HFFc6 (cell line): ENCODE measurements at regions not wholly inside any gene's neighbourhood (a gene's known extent, or its start where the extent isn't known, plus 50 kb on each side); places are given as distances from the start of the nearest gene placed in this dataset.

Experiments
- DNase-seq: peaks from one replicate; pipeline ENCODE4 v3.0.0-alpha.2; 2018
- H3K27ac Mint-ChIP-seq: 2 replicates; pipeline ENCODE4 v1.8.0; 2020; ENCODE audit warnings: mild to moderate bottlenecking, mixed read lengths
- H3K27me3 Mint-ChIP-seq: 2 replicates; pipeline ENCODE4 v1.8.0; 2021; ENCODE audit warnings: mild to moderate bottlenecking, moderate library complexity, mixed read lengths; ENCODE audit not compliant: insufficient read depth
- H3K36me3 Mint-ChIP-seq: 2 replicates; pipeline ENCODE4 v1.8.0; 2021; ENCODE audit warnings: low read depth, mixed read lengths
- H3K4me1 Mint-ChIP-seq: 2 replicates; pipeline ENCODE4 v1.8.0; 2020; ENCODE audit warnings: low read depth, mixed read lengths
- H3K4me3 Mint-ChIP-seq: 2 replicates; pipeline ENCODE4 v1.8.0; 2020; ENCODE audit warnings: mild to moderate bottlenecking, moderate library complexity, mixed read lengths
- H3K9me3 Mint-ChIP-seq: 2 replicates; pipeline ENCODE4 v1.8.0; 2020; ENCODE audit warnings: mild to moderate bottlenecking, mixed read lengths
- CTCF ChIP-seq: fragments of 200-600 bp; sonication (generic); IDR thresholded peaks from 2 replicates; pipeline ENCODE4 v1.5.0; 2021; ENCODE audit warnings: antibody characterized with exemption, mild to moderate bottlenecking

- no peaks in the 10 kb centered on the region for H3K27me3 Mint-ChIP-seq
- TF ChIP-seq CTCF = no peak
- no peak for DNase-seq
- H3K27ac Mint-ChIP-seq = no peak overlapping the region
- H3K4me1 Mint-ChIP-seq = no peaks in the 10 kb centered on the region
- H3K4me3 Mint-ChIP-seq = no peak overlapping the region
- H3K9me3 Mint-ChIP-seq = no peaks in the 10 kb centered on the region
- H3K36me3 Mint-ChIP-seq = no peaks in the 10 kb centered on the region
These were observed 75.5 kb upstream of the PLSCR5 start for GRCh38 chr3:146680617-146681016.

GRCh38 chr3:146679995-146680394 is 74.8 kb upstream of the PLSCR5 start:
- Mint-ChIP-seq H3K27me3 (no peaks in the 10 kb centered on the region), H3K9me3 (no peaks in the 10 kb centered on the region), H3K27ac (no peak overlapping the region), H3K36me3 (no peaks in the 10 kb centered on the region), H3K4me3 (no peak overlapping the region), H3K4me1 (no peaks in the 10 kb centered on the region)
- no peak for DNase-seq
- TF ChIP-seq CTCF = no peak

- Mint-ChIP-seq H3K9me3 (no peaks in the 10 kb centered on the region), H3K27ac (no peak overlapping the region), H3K36me3 (no peaks in the 10 kb centered on the region), H3K4me3 (no peak overlapping the region), H3K27me3 (no peaks in the 10 kb centered on the region), H3K4me1 (no peaks in the 10 kb centered on the region)
- no peak for TF ChIP-seq CTCF
- no peak for DNase-seq
These were observed 74.0 kb upstream of the PLSCR5 start for GRCh38 chr3:146679191-146679590.

GRCh38 chr3:146672941-146673340 is 67.8 kb upstream of the PLSCR5 start:
- no peak for TF ChIP-seq CTCF
- Mint-ChIP-seq H3K9me3 (no peaks in the 10 kb centered on the region), H3K36me3 (no peaks in the 10 kb centered on the region), H3K27ac (no peak overlapping the region), H3K4me1 (no peaks in the 10 kb centered on the region), H3K4me3 (no peak overlapping the region), H3K27me3 (no peaks in the 10 kb centered on the region)
- no peak for DNase-seq

- Mint-ChIP-seq H3K27ac (no peak overlapping the region), H3K4me1 (peaks cover 9% of the 10 kb centered on the region; the same call in 1 of the 2 replicates)
- TF ChIP-seq CTCF = no peak
These were observed 59.3 kb upstream of the PLSCR5 start for GRCh38 chr3:146664403-146664802.

GRCh38 chr3:146658841-146659240 is 53.7 kb upstream of the PLSCR5 start:
- TF ChIP-seq CTCF = no peak
- no peak overlapping the region for H3K4me3 Mint-ChIP-seq

More at GRCh38 chr3:146664403-146664802, 59.3 kb upstream of the PLSCR5 start:
- Mint-ChIP-seq H3K36me3 (no peaks in the 10 kb centered on the region), H3K9me3 (no peaks in the 10 kb centered on the region), H3K27me3 (no peaks in the 10 kb centered on the region), H3K4me3 (no peak overlapping the region)
- DNase-seq = no peak

More at GRCh38 chr3:146658841-146659240, 53.7 kb upstream of the PLSCR5 start:
- Mint-ChIP-seq H3K4me1 (peaks cover 9% of the 10 kb centered on the region; the same call in 1 of the 2 replicates), H3K27ac (no peak overlapping the region), H3K9me3 (no peaks in the 10 kb centered on the region; the same call in 1 of the 2 replicates), H3K27me3 (no peaks in the 10 kb centered on the region), H3K36me3 (no peaks in the 10 kb centered on the region)
- no peak for DNase-seq
